Caco-2 (cell line): ENCODE measurements at regions not wholly inside any gene's neighbourhood (a gene's known extent, or its start where the extent isn't known, plus 50 kb on each side); places are given as distances from the start of the nearest gene placed in this dataset.

Experiments used
- BruUV-seq: library from RNA; stranded (reverse); fragments of 400-500 nt; replicated peaks from 2 replicates; lab custom pipeline; 2021; lab: Mats Ljungman, UMichigan
- CTCF ChIA-PET: fragments of 300-600 bp; sonication (Branson Sonifier 250); formaldehyde crosslinking; loops from one replicate; lab custom pipeline; 2022; ENCODE audit warnings: antibody characterized with exemption; lab: Charles Lee
- POLR2A ChIA-PET: fragments of 300-600 bp; sonication (Branson Sonifier 250); formaldehyde crosslinking; loops from one replicate; lab custom pipeline; 2022; ENCODE audit warnings: antibody characterized with exemption; lab: Charles Lee
- DNase-seq, 2 experiments: peaks; one replicate each; pipeline versions ENCODE4 v3.0.0 to v3.0.0-alpha.2; 2020 to 2022
- H3K27me3 ChIP-seq: replicated peaks from 2 replicates; pipeline ENCODE4 v1.6.0; 2011; ENCODE audit warnings: low read length; ENCODE audit not compliant: control insufficient read depth, insufficient read depth
- H3K36me3 ChIP-seq: 2 replicates; pipeline ENCODE4 v1.5.1; 2011; ENCODE audit warnings: low read length; ENCODE audit not compliant: control insufficient read depth, insufficient read depth
- H3K4me1 ChIP-seq: fragments of 250-450 bp; sonication (Bioruptor Pico); 2 replicates; pipeline ENCODE4 v1.5.1; 2020; ENCODE audit warnings: mild to moderate bottlenecking
- H3K4me3 ChIP-seq: 2 replicates; pipeline ENCODE4 v1.5.1; 2011; ENCODE audit warnings: low read depth, mild to moderate bottlenecking, control low read depth, low read length
- H3K9me3 ChIP-seq: fragments of 250-450 bp; sonication (Bioruptor Pico); 2 replicates; pipeline ENCODE4 v1.5.1; 2020; ENCODE audit warnings: mild to moderate bottlenecking, moderate library complexity
- H3K27ac Mint-ChIP-seq: one replicate; pipeline ENCODE4 v1.8.0; 2022; ENCODE audit warnings: mixed read lengths; ENCODE audit not compliant: unreplicated experiment
- H3K27me3 Mint-ChIP-seq: one replicate; pipeline ENCODE4 v1.8.0; 2022; ENCODE audit warnings: mixed read lengths; ENCODE audit not compliant: insufficient read depth, unreplicated experiment
- H3K36me3 Mint-ChIP-seq: one replicate; pipeline ENCODE4 v1.8.0; 2022; ENCODE audit warnings: mild to moderate bottlenecking, mixed read lengths; ENCODE audit not compliant: insufficient read depth, unreplicated experiment
- H3K4me1 Mint-ChIP-seq: one replicate; pipeline ENCODE4 v1.8.0; 2022; ENCODE audit warnings: low read depth, mixed read lengths; ENCODE audit not compliant: unreplicated experiment
- H3K4me3 Mint-ChIP-seq: one replicate; pipeline ENCODE4 v1.8.0; 2022; ENCODE audit warnings: mild to moderate bottlenecking, moderate library complexity, mixed read lengths; ENCODE audit not compliant: unreplicated experiment
- H3K9me3 Mint-ChIP-seq: one replicate; pipeline ENCODE4 v1.8.0; 2022; ENCODE audit warnings: mixed read lengths; ENCODE audit not compliant: unreplicated experiment
- intact Hi-C: fragments of 100-400 bp; cut with micrococcal nuclease; formaldehyde crosslinking; loops from one replicate; pipeline ENCODE4 v1.10.0; 2022; ENCODE audit not compliant: unreplicated experiment
- TF ChIP-seq, protein P1 (sequence below), 2 experiments: fragments of 200-600 bp in 1 of 2; IDR thresholded peaks; 1 replicate in 1 of 2; 2 replicates in 1 of 2; pipeline versions ENCODE4 v1.5.1 to v1.8.0; 2011 to 2022; ENCODE audit warnings: antibody characterized with exemption in 1 of 2, control low read depth in 1 of 2, inconsistent platforms in 1 of 2, low read depth in 1 of 2, low read length in 1 of 2, mild to moderate bottlenecking in 1 of 2, moderate library complexity in 1 of 2; ENCODE audit not compliant: insufficient read depth in 1 of 2, severe bottlenecking in 1 of 2, unreplicated experiment in 1 of 2

- Mint-ChIP-seq H3K9me3 (no peaks in the 10 kb centered on the region), H3K27ac (no peak overlapping the region), H3K36me3 (no peaks in the 10 kb centered on the region), H3K27me3 (peaks cover 8% of the 10 kb centered on the region), H3K4me1 (no peaks in the 10 kb centered on the region), H3K4me3 (no peak overlapping the region)
- intact Hi-C loops: loop anchor here (10.0 kb wide), 1 partner anchor 179 kb away; no protein-coding TSS in a partner anchor
- Histone ChIP-seq H3K27me3 (no peaks in the 10 kb centered on the region), H3K4me1 (no peaks in the 10 kb centered on the region), H3K4me3 (no peak overlapping the region), H3K9me3 (no peaks in the 10 kb centered on the region), H3K36me3 (no peaks in the 10 kb centered on the region)
- TF ChIP-seq, protein P1, sequence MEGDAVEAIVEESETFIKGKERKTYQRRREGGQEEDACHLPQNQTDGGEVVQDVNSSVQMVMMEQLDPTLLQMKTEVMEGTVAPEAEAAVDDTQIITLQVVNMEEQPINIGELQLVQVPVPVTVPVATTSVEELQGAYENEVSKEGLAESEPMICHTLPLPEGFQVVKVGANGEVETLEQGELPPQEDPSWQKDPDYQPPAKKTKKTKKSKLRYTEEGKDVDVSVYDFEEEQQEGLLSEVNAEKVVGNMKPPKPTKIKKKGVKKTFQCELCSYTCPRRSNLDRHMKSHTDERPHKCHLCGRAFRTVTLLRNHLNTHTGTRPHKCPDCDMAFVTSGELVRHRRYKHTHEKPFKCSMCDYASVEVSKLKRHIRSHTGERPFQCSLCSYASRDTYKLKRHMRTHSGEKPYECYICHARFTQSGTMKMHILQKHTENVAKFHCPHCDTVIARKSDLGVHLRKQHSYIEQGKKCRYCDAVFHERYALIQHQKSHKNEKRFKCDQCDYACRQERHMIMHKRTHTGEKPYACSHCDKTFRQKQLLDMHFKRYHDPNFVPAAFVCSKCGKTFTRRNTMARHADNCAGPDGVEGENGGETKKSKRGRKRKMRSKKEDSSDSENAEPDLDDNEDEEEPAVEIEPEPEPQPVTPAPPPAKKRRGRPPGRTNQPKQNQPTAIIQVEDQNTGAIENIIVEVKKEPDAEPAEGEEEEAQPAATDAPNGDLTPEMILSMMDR (IDR thresholded peaks at IDR 0.05; ENCODE audit: insufficient read depth in 1 of 2, low read depth in 1 of 2, low read length in 1 of 2, severe bottlenecking in 1 of 2, unreplicated experiment in 1 of 2): no peak
- CTCF ChIA-PET: no interaction called here
- POLR2A ChIA-PET: no interaction called here
- BruUV-seq: no TSS peak
- no peak for DNase-seq
Measured at GRCh38 chr15:47374222-47374621, 343.1 kb upstream of the SEMA6D start.

DNA sequence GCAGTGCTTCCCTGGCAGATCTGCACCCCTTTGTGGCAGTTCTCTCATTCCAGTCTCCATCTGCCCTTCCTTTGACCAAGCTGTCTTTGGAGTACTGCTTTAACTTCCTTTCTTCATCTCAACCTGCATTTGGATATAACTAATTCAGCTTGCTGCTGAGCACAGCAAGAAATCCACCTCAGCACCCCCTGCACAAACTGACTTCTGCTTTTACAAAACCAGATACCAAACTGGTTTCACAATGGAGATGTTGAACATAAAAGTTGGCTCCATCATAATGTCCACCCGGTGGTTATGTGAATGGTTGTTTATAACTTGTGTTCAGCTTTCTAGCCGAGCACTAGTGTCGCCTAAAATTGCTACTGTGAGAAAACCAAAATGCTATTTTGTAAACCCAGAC lies 341.1 kb upstream of the SEMA6D start:
- H3K4me1 Mint-ChIP-seq: no peaks in the 10 kb centered on the region
- no peaks in the 10 kb centered on the region for H3K36me3 Mint-ChIP-seq
- BruUV-seq: no TSS peak
- ChIA-PET POLR2A (no interaction called here), CTCF (no interaction called here)
- peaks cover 8% of the 10 kb centered on the region for H3K27me3 Mint-ChIP-seq
- Histone ChIP-seq H3K4me1 (no peaks in the 10 kb centered on the region), H3K27me3 (no peaks in the 10 kb centered on the region), H3K9me3 (no peaks in the 10 kb centered on the region), H3K4me3 (no peak overlapping the region), H3K36me3 (no peaks in the 10 kb centered on the region)
- H3K9me3 Mint-ChIP-seq: no peaks in the 10 kb centered on the region
- no peak for DNase-seq
- intact Hi-C loops: loop anchor here (10.0 kb wide), 1 partner anchor 181 kb away; no protein-coding TSS in a partner anchor
- TF ChIP-seq, protein P1 (IDR thresholded peaks at IDR 0.05; ENCODE audit: insufficient read depth in 1 of 2, low read depth in 1 of 2, low read length in 1 of 2, severe bottlenecking in 1 of 2, unreplicated experiment in 1 of 2): no peak
- H3K4me3 Mint-ChIP-seq: no peak overlapping the region
- H3K27ac Mint-ChIP-seq: no peak overlapping the region

- no peak for DNase-seq
- no peaks in the 10 kb centered on the region for H3K36me3 Mint-ChIP-seq
- H3K4me1 Mint-ChIP-seq: no peaks in the 10 kb centered on the region
- no peak overlapping the region for H3K4me3 Mint-ChIP-seq
- BruUV-seq: no TSS peak
- Histone ChIP-seq H3K27me3 (no peaks in the 10 kb centered on the region), H3K4me1 (no peaks in the 10 kb centered on the region), H3K9me3 (no peaks in the 10 kb centered on the region), H3K4me3 (no peak overlapping the region), H3K36me3 (no peaks in the 10 kb centered on the region)
- ChIA-PET CTCF (no interaction called here), POLR2A (no interaction called here)
- no peak overlapping the region for H3K27ac Mint-ChIP-seq
- TF ChIP-seq, protein P1 (IDR thresholded peaks at IDR 0.05; ENCODE audit: insufficient read depth in 1 of 2, low read depth in 1 of 2, low read length in 1 of 2, severe bottlenecking in 1 of 2, unreplicated experiment in 1 of 2): no peak
- peaks cover 8% of the 10 kb centered on the region for H3K27me3 Mint-ChIP-seq
- no peaks in the 10 kb centered on the region for H3K9me3 Mint-ChIP-seq
- intact Hi-C loops: loop anchor here (10.0 kb wide), 1 partner anchor 183 kb away; no protein-coding TSS in a partner anchor
Measured at GRCh38 chr15:47377465-47377864, 339.8 kb upstream of the SEMA6D start.
